HG02678 (cell line): ENCODE measurements at regions not wholly inside any gene's neighbourhood (a gene's known extent, or its start where the extent isn't known, plus 50 kb on each side); places are given as distances from the start of the nearest gene placed in this dataset.
"Not testable (repeated sequence)": the region's sequence is repeated elsewhere in the genome, so short reads cannot be mapped to it uniquely, and the experiment has no call there.

ENCODE experiments used
- ATAC-seq: cut with Tn5 transposase; IDR thresholded peaks from one replicate; pipeline ENCODE4 v1.9.1; 2021; ENCODE audit warnings: mild to moderate bottlenecking, moderate library complexity; ENCODE audit not compliant: unreplicated experiment

- ATAC-seq: no peak
Measured at GRCh38 chr16:51242296-51242994, 91.4 kb upstream of the SALL1 start.

GRCh38 chr16:51239196-51239595 is 88.1 kb upstream of the SALL1 start:
- ATAC-seq: no peak

- ATAC-seq: no peak
Measured at GRCh38 chr16:51237861-51238378, 86.8 kb upstream of the SALL1 start.

GRCh38 chr16:51237207-51237606 is 86.1 kb upstream of the SALL1 start:
- no peak for ATAC-seq

GRCh38 chr16:51236583-51236982 is 85.5 kb upstream of the SALL1 start:
- ATAC-seq: no peak

- no peak for ATAC-seq
Measured at GRCh38 chr16:51231702-51232101, 80.6 kb upstream of the SALL1 start.

GRCh38 chr16:51230035-51230434 is 79.0 kb upstream of the SALL1 start:
- not testable (repeated sequence) for ATAC-seq

- no peak for ATAC-seq
Measured at GRCh38 chr16:51228097-51228659, 77.1 kb upstream of the SALL1 start.

- no peak for ATAC-seq
Measured at GRCh38 chr16:51225878-51226277, 74.8 kb upstream of the SALL1 start.

- no peak for ATAC-seq
Measured at GRCh38 chr16:51224317-51224716, 73.2 kb upstream of the SALL1 start.

GRCh38 chr16:51222016-51222415 is 70.9 kb upstream of the SALL1 start:
- no peak for ATAC-seq

- no peak for ATAC-seq
Measured at GRCh38 chr16:51211148-51211547, 60.1 kb upstream of the SALL1 start.

- ATAC-seq: no peak
Measured at GRCh38 chr16:51210087-51210486, 59.0 kb upstream of the SALL1 start.

- ATAC-seq: no peak
Measured at GRCh38 chr16:51201604-51202003, 50.5 kb upstream of the SALL1 start.
